BE2C (cell line): ENCODE measurements at regions not wholly inside any gene's neighbourhood (a gene's known extent, or its start where the extent isn't known, plus 50 kb on each side); places are given as distances from the start of the nearest gene placed in this dataset.
A peak's percentile ranks its signal among the peaks of the same experiment; 100 is the strongest.

ENCODE experiments used
- DNase-seq: peaks from one replicate; pipeline ENCODE4 v3.0.0-alpha.2; 2020
- H3K27me3 ChIP-seq: fragments of 250-450 bp; sonication (Bioruptor Pico); 2 replicates; pipeline ENCODE4 v1.5.1; 2020; ENCODE audit warnings: mild to moderate bottlenecking
- H3K36me3 ChIP-seq: fragments of 250-450 bp; sonication (Bioruptor Pico); 2 replicates; pipeline ENCODE4 v1.5.1; 2020; ENCODE audit warnings: mild to moderate bottlenecking
- H3K4me1 ChIP-seq: fragments of 250-450 bp; sonication (Bioruptor Pico); 2 replicates; pipeline ENCODE4 v1.5.1; 2020
- H3K4me3 ChIP-seq: 2 replicates; pipeline ENCODE4 v1.5.1; 2011; ENCODE audit warnings: low read depth, low read length
- H3K9me3 ChIP-seq: fragments of 250-450 bp; sonication (Bioruptor Pico); 2 replicates; pipeline ENCODE4 v1.5.1; 2020
- TF ChIP-seq, protein P1 (sequence below): IDR thresholded peaks from 2 replicates; pipeline ENCODE4 v1.5.1; 2012; ENCODE audit warnings: mild to moderate bottlenecking, low read depth, low read length

DNA sequence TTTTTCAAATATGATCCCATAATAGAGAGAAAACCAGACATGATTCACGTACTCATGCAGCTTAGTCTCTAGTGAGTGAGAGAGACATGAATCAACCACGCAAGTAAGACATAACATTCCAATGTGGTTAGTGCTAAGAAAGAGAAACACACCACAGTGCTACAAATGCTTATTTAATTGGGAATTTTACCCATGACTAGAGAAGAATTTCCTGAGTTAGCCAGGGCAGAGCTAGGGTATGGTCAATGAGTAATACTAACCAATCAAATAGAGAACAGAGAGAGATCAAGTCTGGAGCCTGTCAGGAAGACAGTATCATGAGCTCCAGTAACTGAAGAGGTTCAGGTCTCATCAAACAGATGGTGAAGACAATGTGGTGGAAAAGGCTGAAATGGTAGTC, 495.2 kb downstream of the PDGFC start:
- DNase-seq: no peak
- Histone ChIP-seq H3K9me3 (no peaks in the 10 kb centered on the region), H3K36me3 (no peaks in the 10 kb centered on the region), H3K4me3 (no peak overlapping the region), H3K27me3 (no peaks in the 10 kb centered on the region), H3K4me1 (no peaks in the 10 kb centered on the region)
- TF ChIP-seq, protein P1, sequence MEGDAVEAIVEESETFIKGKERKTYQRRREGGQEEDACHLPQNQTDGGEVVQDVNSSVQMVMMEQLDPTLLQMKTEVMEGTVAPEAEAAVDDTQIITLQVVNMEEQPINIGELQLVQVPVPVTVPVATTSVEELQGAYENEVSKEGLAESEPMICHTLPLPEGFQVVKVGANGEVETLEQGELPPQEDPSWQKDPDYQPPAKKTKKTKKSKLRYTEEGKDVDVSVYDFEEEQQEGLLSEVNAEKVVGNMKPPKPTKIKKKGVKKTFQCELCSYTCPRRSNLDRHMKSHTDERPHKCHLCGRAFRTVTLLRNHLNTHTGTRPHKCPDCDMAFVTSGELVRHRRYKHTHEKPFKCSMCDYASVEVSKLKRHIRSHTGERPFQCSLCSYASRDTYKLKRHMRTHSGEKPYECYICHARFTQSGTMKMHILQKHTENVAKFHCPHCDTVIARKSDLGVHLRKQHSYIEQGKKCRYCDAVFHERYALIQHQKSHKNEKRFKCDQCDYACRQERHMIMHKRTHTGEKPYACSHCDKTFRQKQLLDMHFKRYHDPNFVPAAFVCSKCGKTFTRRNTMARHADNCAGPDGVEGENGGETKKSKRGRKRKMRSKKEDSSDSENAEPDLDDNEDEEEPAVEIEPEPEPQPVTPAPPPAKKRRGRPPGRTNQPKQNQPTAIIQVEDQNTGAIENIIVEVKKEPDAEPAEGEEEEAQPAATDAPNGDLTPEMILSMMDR: no peak

DNA sequence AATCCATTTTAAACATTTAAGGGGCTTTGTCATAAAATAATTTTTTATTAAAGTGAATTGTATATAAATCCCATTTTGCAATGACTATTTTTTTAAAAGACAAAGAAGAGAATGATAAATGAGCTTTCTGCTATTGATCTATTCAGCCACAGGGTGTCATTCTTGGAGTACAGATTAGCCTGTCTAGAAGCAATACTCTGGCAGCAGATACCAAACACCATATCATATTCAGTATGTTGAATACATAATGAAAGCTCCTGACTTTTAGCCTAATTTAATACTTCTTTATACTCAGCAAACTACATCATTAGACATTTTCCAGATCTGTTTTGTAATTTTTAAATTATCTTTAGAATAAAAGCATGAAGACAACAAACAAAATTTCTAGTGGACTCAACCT, 496.3 kb downstream of the PDGFC start:
- no peaks in the 10 kb centered on the region for H3K36me3 ChIP-seq
- H3K4me3 ChIP-seq: no peak overlapping the region
- no peaks in the 10 kb centered on the region for H3K4me1 ChIP-seq
- no peaks in the 10 kb centered on the region for H3K27me3 ChIP-seq
- TF ChIP-seq, protein P1: 0 out of 2 replicates have a peak, but pooled peaks have one; percentile 15
- no peak for DNase-seq
- no peaks in the 10 kb centered on the region for H3K9me3 ChIP-seq

DNA sequence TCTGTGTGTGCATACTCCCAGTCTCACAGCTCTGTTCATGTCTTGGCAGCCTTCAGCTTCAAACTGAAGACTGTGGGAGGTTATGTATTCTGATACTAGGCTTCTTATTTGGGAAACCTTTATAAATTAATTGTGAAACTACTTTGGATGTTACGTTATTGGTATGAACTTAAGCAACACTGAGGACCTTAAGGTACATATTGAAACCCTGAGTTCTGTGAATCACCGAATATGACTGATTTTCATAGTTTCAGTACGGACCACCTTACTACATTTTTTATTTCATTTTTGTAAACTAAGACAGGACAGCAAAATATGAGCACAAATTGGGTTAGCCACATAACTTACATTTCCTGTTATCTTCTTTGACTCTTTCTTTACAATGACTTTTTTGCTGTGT, 498.4 kb downstream of the PDGFC start:
- Histone ChIP-seq H3K4me1 (no peaks in the 10 kb centered on the region), H3K9me3 (no peaks in the 10 kb centered on the region), H3K36me3 (no peaks in the 10 kb centered on the region), H3K27me3 (no peaks in the 10 kb centered on the region), H3K4me3 (no peak overlapping the region)
- no peak for DNase-seq
- TF ChIP-seq, protein P1: no peak

DNA sequence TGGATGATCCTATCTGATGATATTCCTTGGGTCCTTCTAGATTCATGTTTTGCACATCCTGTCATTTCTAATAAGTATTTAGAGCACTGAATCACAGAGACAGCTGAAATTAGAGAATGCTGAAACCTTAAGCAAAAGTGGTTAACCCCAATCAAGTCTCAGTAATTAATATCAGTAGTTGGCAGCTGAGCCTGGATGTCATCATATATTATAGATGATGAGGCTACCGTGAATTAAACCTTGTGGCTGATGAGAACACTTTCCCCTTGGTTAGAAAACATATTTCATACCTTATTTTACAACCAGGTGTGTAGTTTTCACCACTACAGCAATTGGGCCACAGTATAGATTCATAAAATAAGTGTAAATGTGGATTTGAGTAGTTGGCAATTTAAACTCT, 499.0 kb downstream of the PDGFC start:
- DNase-seq: no peak
- H3K4me3 ChIP-seq: no peak overlapping the region
- no peaks in the 10 kb centered on the region for H3K9me3 ChIP-seq
- TF ChIP-seq, protein P1: no peak
- no peaks in the 10 kb centered on the region for H3K4me1 ChIP-seq
- H3K36me3 ChIP-seq: no peaks in the 10 kb centered on the region
- H3K27me3 ChIP-seq: no peaks in the 10 kb centered on the region

DNA sequence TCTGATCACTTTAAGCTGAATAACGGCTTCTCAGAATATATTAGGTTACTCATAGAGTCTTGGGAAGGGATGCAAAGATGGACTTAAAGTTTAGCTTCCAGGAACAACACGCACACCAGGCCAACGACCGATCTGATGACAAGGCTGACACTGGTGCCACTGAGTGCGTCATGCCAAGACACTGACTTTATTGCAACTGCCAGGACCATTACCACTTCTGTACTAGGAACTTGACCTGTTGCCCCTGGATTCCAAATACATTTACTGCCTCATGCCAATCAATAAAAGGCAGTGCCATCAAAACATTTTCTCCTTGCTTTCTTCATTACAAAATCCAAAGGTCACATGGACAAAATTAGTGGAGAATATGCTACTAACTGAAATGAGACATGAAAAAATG, 505.9 kb upstream of the CTSO start:
- Histone ChIP-seq H3K4me3 (no peak overlapping the region), H3K36me3 (no peaks in the 10 kb centered on the region), H3K27me3 (no peaks in the 10 kb centered on the region), H3K4me1 (no peaks in the 10 kb centered on the region), H3K9me3 (no peaks in the 10 kb centered on the region)
- TF ChIP-seq, protein P1: no peak
- DNase-seq: no peak

DNA sequence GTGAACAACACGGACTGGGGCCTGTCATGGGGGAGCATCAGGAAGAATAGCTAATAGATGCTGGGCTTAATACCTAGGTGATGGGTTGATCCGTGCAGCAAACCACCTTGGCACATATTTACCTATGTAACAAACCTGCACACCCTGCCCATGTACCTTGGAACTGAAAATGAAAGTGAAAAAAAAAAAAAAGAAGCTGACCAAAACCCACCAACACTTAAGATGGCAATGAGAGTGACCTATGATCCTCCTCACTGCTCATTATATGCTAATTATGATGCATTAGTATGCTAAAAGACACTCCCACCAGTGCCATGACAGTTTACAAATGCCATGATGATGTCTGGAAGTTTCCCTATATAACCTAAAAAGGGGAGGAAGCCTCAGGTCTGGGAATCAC, 503.2 kb upstream of the CTSO start:
- TF ChIP-seq, protein P1: no peak
- Histone ChIP-seq H3K9me3 (no peaks in the 10 kb centered on the region), H3K36me3 (no peaks in the 10 kb centered on the region), H3K27me3 (no peaks in the 10 kb centered on the region), H3K4me1 (no peaks in the 10 kb centered on the region), H3K4me3 (no peak overlapping the region)
- no peak for DNase-seq
